HG02798 (cell line): ENCODE measurements at regions not wholly inside any gene's neighbourhood (a gene's known extent, or its start where the extent isn't known, plus 50 kb on each side); places are given as distances from the start of the nearest gene placed in this dataset.

Experiments used
- ATAC-seq: cut with Tn5 transposase; IDR thresholded peaks from one replicate; pipeline ENCODE4 v1.9.1; 2021; ENCODE audit warnings: mild to moderate bottlenecking; ENCODE audit not compliant: unreplicated experiment, poor library complexity

DNA sequence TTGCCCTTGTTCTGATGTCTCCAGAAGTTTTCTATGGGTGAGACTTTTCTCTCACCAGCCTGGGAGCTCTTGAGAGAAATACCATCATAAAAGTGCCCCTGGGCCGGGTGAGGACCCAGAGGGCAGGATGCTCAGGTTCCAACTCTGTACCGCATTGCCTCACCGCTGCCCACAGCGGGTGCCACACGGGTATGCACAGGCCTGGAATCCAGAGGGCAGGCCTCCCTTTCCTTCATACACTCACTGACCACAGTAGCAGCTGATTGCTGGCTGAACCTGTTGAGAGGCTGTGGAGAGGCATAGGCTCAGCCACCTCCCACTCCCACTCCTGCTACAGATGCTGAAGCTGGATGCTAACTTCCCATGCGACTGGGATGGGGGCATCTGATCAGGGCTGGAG lies 293.8 kb downstream of the CYP26B1 start:
- no peak for ATAC-seq

DNA sequence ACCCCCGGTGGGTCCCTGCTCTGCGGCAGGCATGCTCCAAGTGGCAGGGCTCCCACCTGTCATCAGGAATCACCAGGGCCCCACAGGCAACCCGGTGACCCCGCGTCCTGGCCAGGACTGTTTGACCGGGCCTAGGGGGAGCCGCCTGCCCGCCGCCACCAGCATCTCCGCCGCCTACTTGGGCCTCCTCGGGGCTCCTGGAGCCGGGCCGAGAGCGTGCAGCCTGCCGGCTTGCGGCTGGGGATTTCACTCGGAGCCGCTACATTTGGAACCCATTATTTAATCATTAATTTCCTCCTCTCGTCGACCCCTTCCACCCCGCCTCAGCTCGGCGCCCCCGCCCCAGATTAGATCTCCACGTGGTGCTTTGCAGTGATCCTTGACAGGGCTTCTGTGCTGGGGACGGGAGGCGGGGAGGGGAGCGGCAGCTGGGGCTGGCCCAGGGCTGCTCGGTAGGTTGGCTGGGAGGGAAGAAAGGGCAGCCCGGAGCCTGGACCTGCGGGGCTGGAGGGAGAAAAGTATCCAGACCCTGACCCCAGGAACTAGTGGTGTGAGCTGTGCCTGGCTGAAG lies 295.4 kb downstream of the CYP26B1 start:
- ATAC-seq = no peak

DNA sequence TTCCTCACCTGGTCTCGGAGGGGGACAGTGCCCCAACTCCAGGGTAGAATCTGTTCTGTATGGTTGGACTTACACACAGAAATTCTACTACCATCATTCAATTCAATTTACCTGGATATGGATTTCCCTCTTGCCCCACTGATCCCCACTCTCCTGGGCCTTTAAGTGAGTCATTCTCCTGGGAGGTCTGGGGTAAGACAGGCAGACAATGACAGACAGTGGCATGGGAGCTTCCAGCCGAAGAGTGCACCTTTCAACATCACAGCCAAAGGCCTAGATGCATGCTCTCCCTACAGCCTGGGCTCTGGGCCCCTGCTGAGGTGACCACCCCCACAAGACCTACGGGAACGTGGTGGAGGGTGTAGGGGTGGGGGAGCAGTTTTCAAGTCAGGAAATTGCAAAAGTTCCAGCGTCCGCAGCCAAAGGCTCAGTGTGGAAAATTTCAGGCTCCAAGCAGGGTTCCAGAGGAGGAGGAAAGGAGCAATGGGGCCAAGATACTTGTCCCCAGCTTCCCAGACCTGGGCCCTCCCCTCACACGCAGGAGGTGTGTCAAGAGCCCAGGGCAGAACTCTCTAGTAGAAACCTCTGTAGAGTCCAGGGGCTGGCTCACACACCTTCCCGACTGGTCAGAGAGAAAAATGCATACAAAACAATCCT lies 296.4 kb downstream of the CYP26B1 start:
- no peak for ATAC-seq

DNA sequence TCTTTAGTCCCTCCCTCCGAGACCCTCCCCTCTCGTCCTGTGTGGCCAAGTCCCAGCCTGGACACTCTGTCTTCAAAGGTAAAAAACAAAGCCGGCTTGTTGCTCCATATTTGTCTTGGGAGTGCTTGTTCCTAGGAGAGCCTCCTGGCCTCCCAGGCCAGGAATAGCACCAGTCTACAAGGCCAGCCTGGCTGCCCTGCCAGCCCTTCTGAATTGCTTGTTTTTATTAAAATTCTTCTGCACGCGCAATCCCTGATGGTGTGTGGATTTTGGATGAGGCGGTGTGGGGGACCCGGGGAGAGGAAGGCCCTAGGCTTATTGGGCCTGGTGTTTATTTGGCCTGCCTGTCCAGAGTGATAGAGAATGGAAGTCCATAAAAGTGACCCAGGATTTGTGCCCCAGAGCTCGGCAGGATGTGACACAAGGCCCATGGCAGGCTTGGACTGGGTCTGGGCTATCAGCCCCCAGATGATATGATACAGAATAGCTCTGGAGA lies 297.3 kb downstream of the CYP26B1 start:
- no peak for ATAC-seq

DNA sequence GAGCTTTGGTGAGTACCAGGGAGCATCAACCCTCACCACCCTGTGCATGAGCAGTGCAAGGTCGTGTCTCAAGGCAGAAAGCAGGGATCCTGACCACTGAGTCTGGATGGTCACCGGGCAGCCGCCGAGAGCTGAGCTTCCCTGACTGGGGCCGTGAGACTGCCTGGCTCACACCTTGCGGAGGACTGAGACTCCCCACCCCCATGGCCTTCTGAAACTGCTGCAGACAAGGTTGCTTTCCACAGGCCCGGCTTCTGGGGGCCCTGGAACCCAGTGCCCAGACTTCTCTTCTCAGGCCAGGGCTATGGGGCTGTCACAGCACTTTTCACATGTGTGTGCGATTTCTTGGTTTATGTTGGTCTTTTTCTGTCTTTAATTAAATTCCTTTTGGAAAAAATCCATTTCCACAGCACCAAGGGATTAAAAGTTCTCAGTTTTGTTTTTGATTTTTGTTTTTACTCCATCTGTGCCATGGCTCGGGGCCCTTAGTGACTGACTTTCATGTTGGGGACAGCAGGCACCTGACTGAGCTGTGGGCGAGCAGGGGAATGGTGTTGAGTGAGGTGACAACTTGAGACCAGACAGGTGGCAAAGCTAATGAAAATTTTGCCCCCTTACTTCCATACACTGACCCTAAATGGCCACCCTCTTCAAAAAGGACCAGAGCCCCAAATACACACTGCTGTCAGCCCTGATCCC lies 297.9 kb downstream of the CYP26B1 start:
- ATAC-seq = no peak

DNA sequence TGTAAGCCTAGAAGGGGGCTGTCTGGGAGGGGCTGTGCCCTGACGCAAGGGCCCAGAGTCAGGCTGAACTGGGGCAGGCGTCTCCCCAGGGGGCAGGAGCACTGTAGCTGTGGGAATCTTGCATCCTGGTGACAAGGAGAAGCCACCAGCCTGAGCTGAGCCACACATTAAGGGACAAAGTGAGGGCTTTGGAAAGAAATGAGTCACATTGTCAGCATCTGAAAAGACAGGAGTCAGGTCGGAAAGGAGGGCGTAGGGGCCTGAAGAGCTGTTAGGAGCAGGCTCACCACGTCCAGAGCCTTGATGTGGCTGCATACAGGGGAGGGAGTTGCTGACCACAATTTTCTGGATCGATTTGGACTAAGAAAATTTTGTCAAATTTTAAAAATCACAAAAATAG lies 298.6 kb downstream of the CYP26B1 start:
- no peak for ATAC-seq

DNA sequence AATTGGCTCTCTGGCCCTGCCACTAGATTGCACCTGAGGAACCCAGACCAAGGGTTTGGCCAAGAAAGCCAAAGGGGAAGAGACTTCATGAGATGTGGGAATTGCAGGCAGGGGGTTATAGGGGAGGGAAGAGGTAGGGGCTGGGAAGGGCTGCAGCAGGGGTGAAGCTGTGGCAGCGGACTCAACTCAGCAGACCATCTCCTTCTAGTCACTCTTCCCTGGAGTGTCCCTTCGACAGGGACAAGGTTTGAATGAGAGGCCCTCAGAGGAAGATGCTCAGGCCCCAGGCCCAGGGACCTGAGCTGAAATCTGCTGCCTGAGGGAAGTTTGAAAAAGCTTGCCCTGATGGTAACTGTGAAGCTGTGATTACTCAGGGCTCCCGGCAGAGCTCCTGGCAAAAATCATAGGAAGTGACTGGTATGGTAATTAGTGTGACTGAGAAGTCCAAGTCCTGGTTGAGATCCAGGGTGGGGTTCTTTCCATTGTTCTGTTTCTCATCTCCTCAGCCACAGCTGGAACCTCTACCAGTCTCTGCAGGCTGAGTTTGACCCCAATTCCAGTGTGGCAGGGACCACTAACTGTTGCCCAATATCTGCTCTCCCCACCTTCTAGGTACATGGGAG lies 300.9 kb downstream of the CYP26B1 start:
- ATAC-seq = no peak

DNA sequence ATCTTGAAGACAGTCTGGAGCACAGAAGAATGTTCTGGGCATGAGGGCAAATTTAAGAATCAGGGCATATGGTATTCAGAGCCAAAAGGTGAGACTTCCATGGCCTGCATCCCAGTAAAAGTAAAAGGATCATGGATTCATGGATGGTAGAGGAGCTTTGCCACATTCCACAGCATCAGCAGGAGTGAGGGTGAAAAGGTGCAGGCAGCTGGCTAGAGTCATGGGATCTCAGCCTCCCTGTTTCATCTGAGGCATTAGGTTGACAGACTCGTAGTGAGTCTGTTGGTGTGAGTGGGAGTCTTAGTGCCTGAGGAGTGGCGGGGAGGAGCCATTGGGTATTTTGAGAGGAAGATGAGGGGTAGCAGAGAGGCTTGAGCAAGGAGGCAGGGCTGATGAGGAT lies 301.6 kb downstream of the CYP26B1 start:
- ATAC-seq = no peak

DNA sequence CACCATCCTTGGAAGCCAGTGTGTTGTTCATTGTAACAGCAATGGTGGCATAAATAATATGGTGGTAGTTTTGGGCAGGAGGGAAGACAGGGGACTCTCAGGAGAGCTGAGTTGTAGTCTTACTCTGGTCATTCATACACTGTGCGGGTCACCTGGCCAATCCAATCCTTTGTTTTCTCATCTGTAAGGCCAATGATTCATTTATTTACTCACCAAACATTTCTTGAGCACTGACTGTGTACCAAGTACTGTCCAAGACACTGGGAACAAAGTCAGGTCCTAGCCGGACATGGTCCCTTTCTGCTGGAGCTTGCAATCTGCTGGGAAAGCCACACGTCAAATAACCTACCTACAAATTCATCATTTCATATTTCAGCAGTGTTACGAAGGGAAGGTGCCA lies 302.7 kb downstream of the CYP26B1 start:
- no peak for ATAC-seq

DNA sequence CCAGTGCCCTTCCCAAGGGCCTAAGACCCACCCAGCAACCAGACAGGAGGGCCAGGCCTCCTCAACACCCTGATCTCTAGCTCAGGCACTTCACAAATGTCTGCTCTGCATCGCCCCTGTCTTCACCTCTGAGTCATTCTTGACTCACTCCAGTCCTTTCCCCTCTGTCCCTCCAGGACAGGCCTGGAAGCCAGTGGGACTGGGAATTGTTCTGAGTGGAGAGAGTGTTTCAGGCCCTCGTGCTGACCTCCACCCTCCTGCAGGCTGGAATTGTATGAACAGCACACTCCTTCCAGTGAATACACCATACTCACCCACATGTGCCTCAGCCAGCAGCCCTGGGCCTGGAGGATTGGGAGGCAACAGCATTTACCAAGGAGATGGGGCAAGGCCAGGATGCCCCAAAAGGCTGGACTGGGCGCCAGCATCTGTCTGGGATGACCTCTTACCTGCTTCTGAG lies 304.2 kb downstream of the CYP26B1 start:
- no peak for ATAC-seq

DNA sequence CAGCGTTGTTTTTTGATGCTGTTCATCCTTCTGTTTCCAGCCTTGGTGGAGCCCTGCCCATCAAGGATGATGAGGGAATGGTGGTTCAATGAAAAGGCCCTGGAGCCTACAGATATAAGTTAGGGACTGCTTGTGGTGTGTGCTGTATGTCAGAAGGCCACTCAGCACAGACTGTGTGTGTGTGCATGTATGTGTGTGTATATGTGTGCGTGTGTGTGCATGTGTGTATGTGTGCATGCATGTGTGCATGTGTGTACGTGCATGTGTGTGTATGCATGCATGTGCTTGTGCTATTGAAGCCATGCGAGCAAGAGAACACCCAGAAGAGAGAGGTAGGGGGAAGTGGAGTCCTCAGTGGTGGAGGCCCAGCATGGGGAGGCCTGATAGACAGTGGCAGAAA lies 304.9 kb downstream of the CYP26B1 start:
- no peak for ATAC-seq

DNA sequence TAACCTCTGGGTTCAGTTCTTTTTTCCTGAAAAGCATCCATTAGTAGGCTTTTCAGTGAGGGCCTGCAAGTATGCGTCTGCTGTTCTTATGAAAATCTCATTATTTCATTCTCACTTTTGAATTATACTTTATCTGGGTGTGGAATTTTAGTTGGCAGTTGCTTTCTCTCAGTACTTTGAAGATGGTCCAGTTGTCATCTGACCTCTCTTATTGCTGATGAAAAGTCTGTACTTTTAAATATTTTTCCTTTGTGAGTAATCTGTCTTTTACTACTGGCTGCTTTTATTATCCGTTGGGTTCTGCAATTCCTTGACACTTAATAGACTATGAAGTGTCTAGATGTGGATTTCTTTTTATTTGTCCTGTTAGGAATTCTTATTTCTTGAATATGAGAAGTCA lies 307.8 kb downstream of the CYP26B1 start:
- ATAC-seq = no peak

DNA sequence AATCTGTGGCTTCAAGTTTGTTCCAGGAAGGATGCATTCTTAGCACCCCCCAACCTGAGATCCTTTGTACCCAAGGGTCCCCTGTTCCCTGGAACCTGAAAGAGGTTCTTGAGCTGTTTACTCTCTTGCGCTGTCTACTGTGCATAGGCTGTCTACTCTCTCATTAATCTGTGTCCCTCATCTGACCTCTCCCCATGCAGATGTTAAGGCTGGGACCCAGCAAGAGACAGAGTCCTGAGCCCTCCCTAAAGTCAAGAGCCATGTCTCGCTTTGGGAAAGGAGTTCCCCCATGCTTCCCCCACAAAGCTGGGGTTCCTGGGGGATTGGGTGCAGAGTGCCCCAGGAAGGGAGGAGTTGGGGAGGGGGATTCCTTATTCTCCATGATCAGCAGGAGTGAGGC lies 312.9 kb downstream of the CYP26B1 start:
- no peak for ATAC-seq

DNA sequence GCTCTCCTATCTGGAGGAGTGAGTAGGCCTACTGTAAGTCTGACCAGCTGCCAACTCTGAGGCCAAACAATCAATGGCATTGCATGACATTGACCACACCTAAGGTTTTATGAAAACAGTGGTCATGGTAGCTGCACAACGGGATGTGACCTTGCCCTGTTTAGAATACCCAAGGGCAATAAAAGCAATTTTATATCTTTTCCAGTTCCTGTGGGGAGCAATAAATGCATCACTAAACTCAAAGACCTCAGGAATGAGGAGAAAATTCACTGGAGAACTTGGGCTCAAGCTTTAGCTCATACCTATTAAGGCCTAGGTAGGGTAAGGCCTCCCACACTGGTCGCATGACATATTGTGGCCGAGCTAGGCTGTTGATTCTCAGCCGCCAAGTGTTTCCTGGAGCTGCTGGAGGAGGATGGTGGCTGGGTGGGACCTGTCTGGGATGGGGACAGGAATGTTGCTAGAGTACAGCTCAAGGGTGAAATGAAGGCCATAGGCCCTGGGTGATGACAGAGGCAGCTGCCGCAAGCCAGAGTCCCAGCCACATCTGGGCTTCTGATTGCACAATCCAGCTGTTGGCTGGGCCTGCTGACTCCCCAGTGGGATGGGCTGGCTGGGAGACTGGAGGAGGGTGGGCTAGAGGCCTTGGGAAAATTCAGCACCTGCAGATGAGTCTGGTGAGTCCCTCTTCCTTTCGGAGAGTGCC lies 313.7 kb downstream of the CYP26B1 start:
- no peak for ATAC-seq

DNA sequence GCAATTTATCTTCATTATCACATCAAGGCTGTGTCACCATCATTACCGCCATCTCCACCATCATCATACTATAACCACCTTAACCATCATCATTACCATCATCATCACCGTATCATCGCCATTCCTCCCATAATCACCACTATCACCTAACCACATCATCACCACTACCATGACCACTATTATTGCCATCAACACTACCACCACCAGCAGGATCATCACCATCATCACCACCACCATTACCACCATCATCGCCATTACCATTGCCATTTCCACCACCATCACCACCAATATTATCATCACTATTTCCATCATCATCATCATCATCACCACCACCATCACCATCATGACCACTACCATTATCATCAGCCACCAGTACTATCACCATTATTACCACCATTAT lies 314.4 kb downstream of the CYP26B1 start:
- ATAC-seq = no peak

DNA sequence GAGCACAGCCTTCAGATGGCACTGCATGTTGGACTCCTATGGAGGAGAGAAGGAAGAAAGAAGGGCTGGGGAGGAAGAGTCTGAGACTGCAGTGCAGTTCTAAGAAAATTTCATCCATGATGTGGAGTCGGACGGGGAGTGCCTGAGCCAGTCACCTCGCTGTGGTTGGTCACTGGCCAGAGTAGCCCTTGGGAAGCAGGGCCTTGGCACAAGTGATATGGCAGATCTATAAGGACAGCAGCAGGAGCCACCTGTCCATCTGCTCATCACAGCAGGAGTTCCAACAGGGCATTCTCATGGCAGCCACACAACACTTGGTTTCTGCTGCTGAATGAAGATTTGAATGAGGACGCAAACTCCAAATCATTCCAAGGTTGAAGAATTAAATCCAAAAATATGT lies 314.8 kb downstream of the CYP26B1 start:
- ATAC-seq = no peak

DNA sequence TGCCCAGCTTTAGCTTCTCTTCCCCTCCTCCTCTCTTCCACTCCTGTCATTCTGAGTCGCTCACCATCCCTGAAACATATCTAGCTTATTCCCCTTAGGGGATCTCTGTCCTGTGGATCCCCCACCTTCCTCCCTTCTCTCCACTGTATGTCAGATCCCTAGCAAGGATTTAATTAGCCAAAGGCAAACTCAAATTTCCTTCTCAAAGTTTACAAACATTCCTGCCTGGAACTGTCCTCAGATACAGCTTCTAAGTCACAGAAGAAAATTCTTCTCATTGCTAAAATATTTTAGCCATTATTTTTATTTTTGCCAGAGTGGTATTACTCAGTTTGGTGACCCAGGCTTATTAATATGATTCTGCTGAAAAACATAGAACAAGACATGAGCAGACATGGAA lies 315.3 kb downstream of the CYP26B1 start:
- ATAC-seq = no peak

DNA sequence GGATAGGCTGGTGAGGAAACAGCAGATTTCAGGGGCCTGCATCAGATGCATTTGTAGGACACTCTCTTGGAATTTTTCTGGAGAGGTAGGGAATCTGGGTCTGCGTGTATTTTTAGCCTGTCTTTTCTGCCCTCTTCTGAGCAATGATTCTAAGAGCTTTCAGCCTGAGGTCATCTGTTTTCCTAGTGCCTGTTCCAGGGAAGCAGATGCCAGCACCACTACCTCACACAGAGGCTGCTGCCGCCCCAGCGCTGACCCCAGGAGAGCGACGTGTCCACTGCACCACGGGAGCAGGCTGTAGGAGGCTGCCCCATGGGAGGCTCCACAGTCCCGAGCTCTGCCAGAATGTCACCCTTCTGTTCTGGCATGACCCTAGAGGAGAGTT lies 316.5 kb downstream of the CYP26B1 start:
- no peak for ATAC-seq

DNA sequence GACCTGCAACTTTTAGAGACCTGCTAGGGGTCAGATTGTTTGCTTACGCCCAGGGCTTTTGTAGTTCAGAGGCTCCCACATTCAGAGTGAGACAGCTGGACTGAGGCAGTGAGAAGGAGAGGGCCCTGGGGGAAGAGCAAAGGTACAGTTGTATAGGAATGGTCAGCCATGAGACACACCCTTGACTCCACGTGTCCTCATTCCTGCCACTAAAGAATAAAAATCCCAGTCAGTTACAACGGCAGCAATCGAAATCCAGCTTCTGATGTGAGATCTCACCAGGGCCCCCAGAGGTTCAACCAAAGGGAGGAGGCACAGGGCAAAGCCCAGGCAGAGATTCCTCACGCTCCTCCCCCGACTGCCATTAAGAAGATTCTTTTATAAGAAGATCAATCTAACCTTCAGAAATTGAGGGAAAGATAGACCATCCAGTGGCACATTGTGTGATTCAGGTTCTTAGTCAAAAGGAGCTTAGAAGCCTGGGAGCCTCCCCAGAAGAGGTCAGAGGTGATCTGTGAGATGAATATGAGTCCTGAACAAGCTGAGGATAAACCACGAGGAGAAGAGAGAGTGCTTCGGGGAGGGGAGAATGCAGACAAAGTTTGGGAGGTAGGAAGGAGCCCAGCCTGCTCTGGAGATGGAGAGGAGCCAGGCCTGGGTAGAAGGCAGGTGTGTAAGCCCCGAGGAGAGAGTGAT lies 317.0 kb downstream of the CYP26B1 start:
- ATAC-seq = no peak

DNA sequence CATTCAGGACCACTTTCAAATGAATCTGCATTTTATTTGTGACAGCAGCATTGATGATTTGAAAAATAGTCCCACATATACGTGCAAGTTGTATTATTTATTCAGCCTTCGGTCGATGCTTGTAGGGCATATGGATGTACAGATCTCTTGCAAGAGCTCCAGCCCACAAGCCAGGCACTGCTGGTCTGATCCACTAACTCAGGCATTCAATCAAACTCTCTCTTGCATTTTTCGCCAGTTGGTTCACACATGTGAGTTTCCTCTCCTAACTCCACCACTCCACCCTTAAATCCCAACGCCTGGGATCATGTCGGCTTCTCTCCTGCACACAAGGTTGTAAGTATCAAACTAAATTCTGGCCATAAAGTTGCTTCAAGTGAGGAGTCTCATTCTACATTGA lies 318.7 kb downstream of the CYP26B1 start:
- no peak for ATAC-seq
